GM12891 (cell line): ENCODE measurements at regions not wholly inside any gene's neighbourhood (a gene's known extent, or its start where the extent isn't known, plus 50 kb on each side); places are given as distances from the start of the nearest gene placed in this dataset.

Experiments used
- DNase-seq: peaks from one replicate; pipeline ENCODE4 v3.0.0; 2011; ENCODE audit warnings: low spot score; ENCODE audit not compliant: insufficient read length
- FAIRE-seq: peaks from 2 replicates; lab custom pipeline; 2011; peaks lifted over from hg19 to GRCh38; lab: Jason Lieb, UNC
- PAX5 ChIP-seq: IDR thresholded peaks from 2 replicates; pipeline ENCODE4 v1.6.1; 2011; ENCODE audit warnings: low read length, moderate library complexity, mild to moderate bottlenecking; ENCODE audit not compliant: insufficient read depth, severe bottlenecking
- POLR2A ChIP-seq: IDR thresholded peaks from 2 replicates; pipeline ENCODE4 v1.6.1; 2011; ENCODE audit warnings: low read depth, low read length, control low read depth
- POLR2AphosphoS5 ChIP-seq: IDR thresholded peaks from 2 replicates; pipeline ENCODE4 v1.6.1; 2011; ENCODE audit warnings: low read depth, low read length, control low read depth
- POU2F2 ChIP-seq: IDR thresholded peaks from 2 replicates; pipeline ENCODE4 v1.6.1; 2011; ENCODE audit warnings: low read depth, mild to moderate bottlenecking, control low read depth, low read length, moderate library complexity
- SPI1 ChIP-seq: IDR thresholded peaks from 2 replicates; pipeline ENCODE4 v1.6.1; 2011; ENCODE audit warnings: low read depth, low read length, control low read depth
- TAF1 ChIP-seq: IDR thresholded peaks from 2 replicates; pipeline ENCODE4 v1.6.1; 2011; ENCODE audit warnings: low read depth, low read length, control low read depth

- no peak for TF ChIP-seq POU2F2
- no peak for TF ChIP-seq SPI1
- TF ChIP-seq POLR2A: no peak
- TF ChIP-seq TAF1: no peak
- TF ChIP-seq PAX5: no peak
- no peak for TF ChIP-seq POLR2AphosphoS5
- FAIRE-seq: no peak
- DNase-seq: no peak
Observed at GRCh38 chr12:132395192-132395907, 66.0 kb upstream of the GALNT9 start.

DNA sequence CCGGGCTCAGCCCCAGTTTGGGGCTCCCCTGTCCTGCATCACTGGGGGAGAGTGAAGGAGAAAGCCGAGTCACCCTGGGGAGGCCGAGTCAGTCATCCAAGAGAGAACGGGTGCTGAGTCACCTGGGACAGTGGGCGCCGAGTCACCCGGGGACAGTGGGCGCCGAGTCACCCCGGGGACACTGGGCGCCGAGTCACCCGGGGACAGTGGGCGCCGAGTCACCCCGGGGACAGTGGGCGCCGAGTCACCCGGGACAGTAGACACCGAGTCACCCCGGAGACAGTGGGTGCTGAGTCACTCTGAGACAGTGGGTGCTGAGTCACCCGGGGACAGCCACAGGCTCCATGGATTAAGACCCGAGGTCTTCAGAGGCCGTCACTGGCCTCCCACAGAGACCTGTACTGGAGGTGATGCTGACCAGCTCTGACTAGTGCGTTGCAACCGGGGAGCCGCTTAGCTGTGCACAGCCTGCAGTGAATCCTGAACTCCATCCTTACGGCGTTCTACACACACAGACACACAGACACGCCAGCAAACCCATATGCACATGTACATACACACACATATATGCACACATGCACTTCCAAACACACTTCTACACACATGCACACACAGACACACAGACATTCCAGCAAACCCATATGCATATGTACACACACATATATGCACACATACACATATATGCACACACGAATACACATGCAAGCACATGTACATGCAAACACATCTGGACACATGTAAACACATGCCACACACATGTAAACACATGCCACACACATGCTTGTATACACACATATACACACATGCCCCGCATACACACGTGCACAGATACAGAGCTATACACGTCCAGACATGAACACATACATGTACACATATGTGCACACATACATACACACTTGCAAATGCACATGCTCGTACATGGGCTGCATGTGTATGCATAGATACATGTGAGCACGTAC, 64.9 kb upstream of the GALNT9 start:
- FAIRE-seq (peak; percentile 57), DNase-seq (no peak)
- TF ChIP-seq SPI1 (no peak), POLR2AphosphoS5 (no peak), POU2F2 (no peak), PAX5 (no peak), POLR2A (no peak), TAF1 (no peak)

- DNase-seq (no peak), FAIRE-seq (no peak)
- no peak for TF ChIP-seq POU2F2
- TF ChIP-seq POLR2A: no peak
- no peak for TF ChIP-seq PAX5
- no peak for TF ChIP-seq POLR2AphosphoS5
- TF ChIP-seq TAF1: no peak
- TF ChIP-seq SPI1: no peak
Observed at GRCh38 chr12:132393245-132393795, 63.9 kb upstream of the GALNT9 start.

- FAIRE-seq: no peak
- no peak for DNase-seq
- TF ChIP-seq POLR2AphosphoS5: no peak
- TF ChIP-seq POU2F2: no peak
- no peak for TF ChIP-seq TAF1
Observed at GRCh38 chr12:132392389-132393244, 63.2 kb upstream of the GALNT9 start.

DNA sequence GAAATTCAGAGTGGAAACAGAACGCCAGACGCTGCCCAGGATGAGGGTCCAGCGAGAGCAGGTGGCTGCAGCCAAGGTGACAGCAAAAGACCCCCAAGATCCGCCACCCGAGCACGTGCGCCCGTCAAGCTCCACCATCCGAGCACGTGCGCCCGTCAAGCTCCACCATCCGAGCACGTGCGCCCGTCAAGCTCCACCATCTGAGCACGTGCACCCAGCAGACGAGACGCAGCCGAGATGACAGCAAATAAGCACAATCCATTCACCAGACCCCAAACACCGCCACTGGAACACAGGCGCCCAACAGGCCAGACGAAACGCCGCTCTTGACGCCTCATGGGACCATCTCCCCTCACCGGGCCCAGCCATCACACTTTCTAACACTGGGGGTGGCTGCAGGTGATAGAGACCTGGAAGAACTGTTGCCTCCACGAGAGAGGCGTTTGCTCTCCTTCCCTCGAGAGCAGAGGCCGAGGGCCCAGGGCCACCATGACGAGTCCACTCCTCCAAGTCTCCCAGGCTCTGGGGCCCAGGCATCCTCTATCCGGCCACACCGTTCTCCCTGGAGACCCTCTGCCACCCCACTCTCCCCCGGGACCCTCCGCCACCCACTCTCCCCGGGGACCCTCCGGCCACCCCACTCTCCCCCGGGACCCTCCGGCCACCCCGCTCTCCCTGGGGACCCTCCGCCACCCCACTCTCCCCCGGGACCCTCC, 62.1 kb upstream of the GALNT9 start:
- FAIRE-seq: no peak

GRCh38 chr12:132390287-132391076, 61.1 kb upstream of the GALNT9 start:
- no peak for FAIRE-seq
- DNase-seq: no peak
- TF ChIP-seq POLR2A: no peak

More for the DNA sequence above, 62.1 kb upstream of the GALNT9 start:
- TF ChIP-seq POLR2AphosphoS5: no peak
- TF ChIP-seq SPI1: no peak
- no peak for TF ChIP-seq TAF1
- TF ChIP-seq POU2F2: no peak
- DNase-seq: no peak

- DNase-seq (no peak), FAIRE-seq (no peak)
- TF ChIP-seq POLR2AphosphoS5: no peak
- no peak for TF ChIP-seq POLR2A
- TF ChIP-seq SPI1: no peak
- TF ChIP-seq POU2F2: no peak
- no peak for TF ChIP-seq PAX5
- TF ChIP-seq TAF1: no peak
Observed at GRCh38 chr12:132389526-132390286, 60.3 kb upstream of the GALNT9 start.

GRCh38 chr12:132389026-132389425, 59.6 kb upstream of the GALNT9 start:
- TF ChIP-seq POLR2AphosphoS5: no peak
- no peak for TF ChIP-seq TAF1
- no peak for TF ChIP-seq SPI1
- DNase-seq: no peak
- no peak for FAIRE-seq
